HCT116 (cell line): ENCODE measurements at regions not wholly inside any gene's neighbourhood (a gene's known extent, or its start where the extent isn't known, plus 50 kb on each side); places are given as distances from the start of the nearest gene placed in this dataset.

Experiments used
- EZH2 ChIP-seq: fragments of 200-600 bp; sonication (generic); IDR thresholded peaks from 2 replicates; pipeline ENCODE4 v1.6.1; 2017; ENCODE audit warnings: antibody characterized with exemption, mixed run types
- SRF ChIP-seq: IDR thresholded peaks from 2 replicates; pipeline ENCODE4 v1.6.1; 2012; ENCODE audit warnings: low read depth
- TF ChIP-seq, protein P1 (sequence below), 3 experiments: fragments of 200-600 bp in 1 of 3; sonication (generic) in 1 of 3; IDR thresholded peaks in 2 of 3; conservative IDR thresholded peaks in 1 of 3; 2 replicates each; pipeline ENCODE4 v1.5.1; 2012 to 2017; ENCODE audit warnings: low read depth in 2 of 3, low read length in 2 of 3, antibody characterized with exemption in 1 of 3, borderline replicate concordance in 1 of 3, control low read depth in 1 of 3, mild to moderate bottlenecking in 1 of 3, mixed read lengths in 1 of 3, mixed run types in 1 of 3, moderate library complexity in 1 of 3; ENCODE audit not compliant: insufficient read depth in 1 of 3
- TF ChIP-seq, protein P2 (sequence below): IDR thresholded peaks from 2 replicates; pipeline ENCODE4 v1.6.1; 2012

DNA sequence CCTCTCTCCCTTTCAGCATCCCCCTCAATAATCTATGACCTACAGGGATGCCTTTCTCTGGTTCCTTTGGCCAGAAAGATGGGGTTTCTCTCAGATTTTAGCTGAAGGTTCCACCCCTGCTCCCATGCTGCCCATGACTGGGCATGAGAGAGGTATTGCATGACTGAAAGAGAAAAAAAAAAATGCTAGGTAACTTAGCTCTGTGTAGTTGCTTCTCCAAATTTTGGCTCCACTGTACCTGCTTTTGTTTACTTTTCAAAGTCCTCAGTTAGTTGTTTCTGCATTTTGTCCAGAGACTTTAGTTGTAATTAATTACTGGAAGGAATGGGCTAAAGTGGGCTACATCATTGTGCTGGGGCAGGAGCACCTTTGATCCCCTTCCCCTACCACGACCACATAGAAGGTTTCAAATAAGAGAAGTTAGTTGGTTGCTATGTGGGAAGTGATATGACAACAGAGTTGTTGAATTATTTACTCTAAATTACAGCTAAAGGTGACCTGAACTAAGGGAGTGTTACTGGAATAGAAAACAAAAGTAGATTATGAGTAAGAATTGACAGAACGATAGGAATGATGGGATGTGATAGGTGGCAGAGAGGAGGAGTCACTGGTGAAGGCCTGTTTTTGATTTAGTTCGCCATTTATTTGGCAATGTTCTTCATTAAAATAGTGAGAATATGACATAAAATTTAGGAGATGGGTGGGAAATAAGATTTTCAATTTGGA lies 605.4 kb upstream of the NR2F2 start:
- no peak for TF ChIP-seq EZH2
- TF ChIP-seq SRF, result no peak
- TF ChIP-seq, protein P1, sequence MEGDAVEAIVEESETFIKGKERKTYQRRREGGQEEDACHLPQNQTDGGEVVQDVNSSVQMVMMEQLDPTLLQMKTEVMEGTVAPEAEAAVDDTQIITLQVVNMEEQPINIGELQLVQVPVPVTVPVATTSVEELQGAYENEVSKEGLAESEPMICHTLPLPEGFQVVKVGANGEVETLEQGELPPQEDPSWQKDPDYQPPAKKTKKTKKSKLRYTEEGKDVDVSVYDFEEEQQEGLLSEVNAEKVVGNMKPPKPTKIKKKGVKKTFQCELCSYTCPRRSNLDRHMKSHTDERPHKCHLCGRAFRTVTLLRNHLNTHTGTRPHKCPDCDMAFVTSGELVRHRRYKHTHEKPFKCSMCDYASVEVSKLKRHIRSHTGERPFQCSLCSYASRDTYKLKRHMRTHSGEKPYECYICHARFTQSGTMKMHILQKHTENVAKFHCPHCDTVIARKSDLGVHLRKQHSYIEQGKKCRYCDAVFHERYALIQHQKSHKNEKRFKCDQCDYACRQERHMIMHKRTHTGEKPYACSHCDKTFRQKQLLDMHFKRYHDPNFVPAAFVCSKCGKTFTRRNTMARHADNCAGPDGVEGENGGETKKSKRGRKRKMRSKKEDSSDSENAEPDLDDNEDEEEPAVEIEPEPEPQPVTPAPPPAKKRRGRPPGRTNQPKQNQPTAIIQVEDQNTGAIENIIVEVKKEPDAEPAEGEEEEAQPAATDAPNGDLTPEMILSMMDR (IDR thresholded peaks at IDR 0.05 in 2 of 3, conservative IDR thresholded peaks at IDR 0.05 in 1 of 3; ENCODE audit: borderline replicate concordance in 1 of 3, insufficient read depth in 1 of 3, low read depth in 2 of 3, low read length in 2 of 3), result no peak
- TF ChIP-seq, protein P2, sequence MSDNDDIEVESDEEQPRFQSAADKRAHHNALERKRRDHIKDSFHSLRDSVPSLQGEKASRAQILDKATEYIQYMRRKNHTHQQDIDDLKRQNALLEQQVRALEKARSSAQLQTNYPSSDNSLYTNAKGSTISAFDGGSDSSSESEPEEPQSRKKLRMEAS, result no peak
